PFSK-1 (cell line): ENCODE measurements at regions not wholly inside any gene's neighbourhood (a gene's known extent, or its start where the extent isn't known, plus 50 kb on each side); places are given as distances from the start of the nearest gene placed in this dataset.

Experiments
- FOXP2 ChIP-seq: optimal IDR thresholded peaks from 2 replicates; pipeline ENCODE3; 2011; ENCODE audit warnings: borderline replicate concordance, control low read depth, inconsistent platforms; ENCODE audit not compliant: insufficient read depth; ENCODE audit errors: extremely low read length, extremely low read depth
- POLR2AphosphoS5 ChIP-seq: IDR thresholded peaks from 2 replicates; pipeline ENCODE4 v1.6.1; 2012; ENCODE audit warnings: low read depth, mild to moderate bottlenecking, control low read depth, low read length, moderate library complexity
- REST ChIP-seq, 2 experiments: IDR thresholded peaks; 2 replicates each; pipeline versions ENCODE4 v1.6.1 to v1.8.0; 2011 to 2012; ENCODE audit warnings: low read depth in 2 of 2, low read length in 2 of 2, control low read depth in 1 of 2, inconsistent platforms in 1 of 2, mild to moderate bottlenecking in 1 of 2, moderate library complexity in 1 of 2; ENCODE audit not compliant: insufficient read depth in 1 of 2
- SIN3A ChIP-seq: IDR thresholded peaks from 2 replicates; pipeline ENCODE4 v1.6.1; 2012; ENCODE audit warnings: mild to moderate bottlenecking, low read length, moderate library complexity, borderline replicate concordance; ENCODE audit not compliant: insufficient read depth
- TAF1 ChIP-seq: IDR thresholded peaks from 2 replicates; pipeline ENCODE4 v1.6.1; 2012; ENCODE audit warnings: low read length, control low read depth, borderline replicate concordance; ENCODE audit not compliant: insufficient read depth

- no peak for TF ChIP-seq POLR2AphosphoS5
- no peak for TF ChIP-seq FOXP2
- no peak for TF ChIP-seq REST (IDR thresholded peaks at IDR 0.05; ENCODE audit: insufficient read depth in 1 of 2, low read depth in 2 of 2, low read length in 2 of 2)
- no peak for TF ChIP-seq TAF1
- TF ChIP-seq SIN3A: no peak
Observed at GRCh38 chr1:232484856-232485255, 145.1 kb downstream of the SIPA1L2 start.

- TF ChIP-seq SIN3A (no peak), REST (IDR thresholded peaks at IDR 0.05; ENCODE audit: insufficient read depth in 1 of 2, low read depth in 2 of 2, low read length in 2 of 2) (no peak), POLR2AphosphoS5 (no peak), TAF1 (no peak), FOXP2 (no peak)
Observed at GRCh38 chr1:232483826-232484225, 146.1 kb downstream of the SIPA1L2 start.

GRCh38 chr1:232481091-232481490, 148.8 kb downstream of the SIPA1L2 start:
- no peak for TF ChIP-seq REST (IDR thresholded peaks at IDR 0.05; ENCODE audit: insufficient read depth in 1 of 2, low read depth in 2 of 2, low read length in 2 of 2)
- no peak for TF ChIP-seq TAF1
- no peak for TF ChIP-seq SIN3A
- TF ChIP-seq FOXP2: no peak
- TF ChIP-seq POLR2AphosphoS5: no peak

- TF ChIP-seq FOXP2 (peak; percentile 29), TAF1 (no peak), POLR2AphosphoS5 (no peak), SIN3A (no peak), REST (IDR thresholded peaks at IDR 0.05; ENCODE audit: insufficient read depth in 1 of 2, low read depth in 2 of 2, low read length in 2 of 2) (peak in 1 of 2 experiments; percentile 70; a peak in 2 of 4 replicates)
Observed at GRCh38 chr1:232477728-232478127, 152.2 kb downstream of the SIPA1L2 start.

GRCh38 chr1:232476538-232476950, 153.4 kb downstream of the SIPA1L2 start:
- TF ChIP-seq TAF1: no peak
- no peak for TF ChIP-seq FOXP2
- no peak for TF ChIP-seq SIN3A
- no peak for TF ChIP-seq POLR2AphosphoS5
- no peak for TF ChIP-seq REST (IDR thresholded peaks at IDR 0.05; ENCODE audit: insufficient read depth in 1 of 2, low read depth in 2 of 2, low read length in 2 of 2)
